Stimulated activated CD4-positive, alpha-beta T cell treated with anti-CD3 and anti-CD28 coated beads, Interleukin-12 subunit alpha, Interleukin-12 subunit beta, amount 100 ng/mL, for 4 hours (primary cell): ENCODE measurements at regions not wholly inside any gene's neighbourhood (a gene's known extent, or its start where the extent isn't known, plus 50 kb on each side); places are given as distances from the start of the nearest gene placed in this dataset.

Source experiments
- DNase-seq: peaks from one replicate; pipeline ENCODE4 v3.0.0-alpha.2; 2020

DNA sequence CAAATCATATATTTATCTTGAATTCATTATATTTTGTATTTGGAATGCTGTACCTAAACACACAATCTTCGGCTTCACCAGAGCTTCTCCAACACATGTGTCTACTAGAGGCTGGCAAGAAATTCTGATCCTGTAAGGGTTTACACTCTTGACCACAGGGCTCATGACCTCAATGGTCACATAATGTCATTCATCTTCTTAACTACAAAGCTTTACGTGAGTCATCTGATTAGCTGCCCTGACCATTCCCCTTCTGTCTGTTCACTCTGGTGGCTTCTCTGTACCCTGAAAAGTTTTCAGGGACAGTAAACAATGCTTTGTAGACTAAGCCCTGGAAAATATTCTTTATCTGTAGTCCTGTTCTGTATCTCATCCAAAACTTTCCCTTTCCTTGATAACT lies 423.9 kb downstream of the CMPK2 start:
- no peak for DNase-seq

DNA sequence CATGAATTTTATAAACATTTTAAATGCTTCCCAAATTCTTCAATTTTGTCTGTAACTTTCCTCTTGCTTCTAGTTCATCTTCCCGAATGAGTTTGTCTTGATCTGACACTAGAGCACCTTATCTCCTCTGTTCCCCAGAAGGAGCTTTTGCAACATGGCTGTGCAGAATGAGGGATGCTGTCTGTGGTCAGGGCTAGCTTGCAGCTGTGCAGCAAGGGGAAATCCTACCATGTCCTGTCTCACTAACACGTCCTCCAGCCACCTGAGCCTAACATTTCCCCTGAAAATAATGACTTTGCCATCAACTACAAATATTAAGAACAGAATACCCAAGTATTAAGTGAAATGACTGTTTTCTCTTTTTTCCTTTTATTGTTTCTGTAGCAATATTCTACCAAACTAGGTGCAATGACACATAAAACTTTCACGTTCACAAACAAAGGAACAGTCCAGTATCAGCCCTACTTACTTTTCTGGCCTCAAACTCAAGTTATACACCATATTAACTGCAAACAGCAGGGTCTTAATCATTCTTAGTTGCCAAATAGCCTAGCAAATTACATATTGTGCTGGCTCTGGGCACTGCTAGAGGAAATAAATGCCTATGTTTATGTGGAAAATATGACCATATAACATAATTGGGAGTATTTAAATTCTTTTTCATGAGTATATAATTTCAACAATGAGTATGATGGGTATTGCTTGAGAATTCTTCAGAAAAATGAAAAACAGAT lies 423.3 kb downstream of the CMPK2 start:
- DNase-seq, result no peak

DNA sequence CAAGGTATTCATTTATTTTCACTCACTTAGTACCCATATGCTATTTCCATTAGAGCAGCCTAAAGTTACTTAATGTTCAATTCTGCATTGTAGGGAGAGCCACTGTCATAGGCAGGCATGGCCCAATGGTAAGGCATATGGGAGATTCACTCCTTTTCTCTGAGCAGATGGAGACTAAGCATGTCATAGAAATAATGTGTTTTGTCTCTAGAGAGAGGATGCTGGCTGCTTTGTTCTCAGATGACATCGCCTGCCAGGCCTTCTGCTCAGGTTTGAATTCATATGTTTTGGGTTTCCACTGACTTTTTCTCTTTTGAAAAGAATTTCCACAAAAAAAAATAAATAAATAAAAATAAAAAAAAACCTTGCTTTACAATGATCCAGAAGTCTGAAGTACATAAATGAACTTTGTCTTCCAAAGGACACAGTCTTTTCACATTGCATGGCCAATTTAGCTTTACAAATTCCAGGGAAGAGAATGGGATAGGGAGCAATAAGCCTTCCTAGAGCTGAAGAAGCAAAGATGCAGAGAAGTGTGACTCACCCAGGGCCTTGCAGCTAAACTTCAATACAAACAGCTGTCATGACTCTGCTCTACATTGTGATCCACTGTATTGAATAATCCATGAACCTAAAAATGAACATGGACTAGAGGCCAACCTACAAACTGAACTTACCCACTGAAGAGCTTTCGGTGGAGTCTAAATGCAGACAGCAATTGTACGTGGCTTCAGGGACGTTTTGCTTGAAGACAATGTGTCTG lies 422.5 kb downstream of the CMPK2 start:
- no peak for DNase-seq

DNA sequence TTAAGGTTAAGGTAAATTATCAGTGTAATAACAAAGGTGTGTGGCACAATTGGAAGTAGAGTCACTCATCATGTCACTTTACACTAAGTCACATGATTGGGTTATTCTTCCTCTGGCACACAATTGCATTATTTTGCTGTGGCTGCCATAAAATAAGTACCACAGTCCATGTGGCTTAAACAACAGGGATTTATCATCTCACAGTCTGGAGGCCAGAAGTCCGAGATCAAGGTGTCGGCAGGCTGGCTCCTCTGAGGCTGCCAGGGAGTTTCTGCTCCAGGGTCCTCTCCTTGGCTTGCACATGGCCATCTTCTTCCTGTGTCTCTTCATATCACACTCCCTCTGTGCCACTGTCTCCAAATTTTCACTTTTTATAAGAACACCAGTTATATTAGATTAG lies 421.2 kb downstream of the CMPK2 start:
- DNase-seq, result no peak

DNA sequence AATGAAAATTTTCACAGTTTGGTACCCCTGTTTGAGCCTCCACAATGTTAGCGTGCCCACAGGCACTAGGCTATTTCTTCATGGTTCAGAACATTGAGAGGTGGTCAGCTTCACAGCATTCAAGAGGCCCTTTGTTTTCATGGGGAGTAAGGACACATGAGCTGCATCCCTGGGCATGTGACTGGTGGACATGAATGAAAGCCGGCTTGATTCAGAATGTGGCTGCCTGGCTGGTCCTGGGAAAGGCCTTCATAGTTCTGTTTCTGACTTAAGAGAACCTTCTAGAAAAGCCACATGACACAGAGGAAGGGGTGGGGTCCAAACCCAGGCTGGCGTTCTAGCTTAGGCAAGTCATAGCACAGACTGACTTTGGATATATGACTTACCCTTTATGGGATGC lies 420.6 kb downstream of the CMPK2 start:
- DNase-seq, result no peak

DNA sequence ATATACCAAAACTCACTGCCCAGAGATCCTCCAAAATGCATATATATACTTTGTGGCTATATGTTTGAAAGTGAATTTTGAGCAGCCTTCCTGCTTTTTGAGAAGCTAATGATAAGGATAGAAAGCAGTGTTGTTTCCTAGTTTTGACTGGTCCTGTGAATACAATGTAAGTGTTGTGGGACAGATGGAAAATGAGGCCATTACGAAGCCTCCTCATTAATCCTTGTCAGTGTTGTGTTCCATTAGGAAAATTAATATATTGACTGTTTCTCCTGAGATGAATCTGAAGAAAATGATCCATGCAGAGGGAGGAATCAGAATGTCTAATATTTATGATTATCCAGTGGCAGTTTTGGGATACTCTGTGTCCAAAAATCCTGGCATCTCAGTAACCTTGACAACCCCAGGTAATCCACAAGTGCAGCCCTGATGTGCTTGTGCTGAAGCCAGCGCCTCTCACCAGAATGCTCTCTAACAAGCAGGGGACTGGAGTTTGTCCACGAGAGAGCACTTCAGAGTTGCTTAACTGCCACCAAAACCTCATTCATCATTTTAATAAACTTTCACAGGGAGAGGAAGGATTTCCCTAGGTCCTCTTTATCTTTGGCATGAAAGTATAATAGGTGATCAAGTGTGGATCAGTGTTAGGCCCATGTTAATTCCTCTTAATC lies 418.6 kb downstream of the CMPK2 start:
- DNase-seq, result no peak

DNA sequence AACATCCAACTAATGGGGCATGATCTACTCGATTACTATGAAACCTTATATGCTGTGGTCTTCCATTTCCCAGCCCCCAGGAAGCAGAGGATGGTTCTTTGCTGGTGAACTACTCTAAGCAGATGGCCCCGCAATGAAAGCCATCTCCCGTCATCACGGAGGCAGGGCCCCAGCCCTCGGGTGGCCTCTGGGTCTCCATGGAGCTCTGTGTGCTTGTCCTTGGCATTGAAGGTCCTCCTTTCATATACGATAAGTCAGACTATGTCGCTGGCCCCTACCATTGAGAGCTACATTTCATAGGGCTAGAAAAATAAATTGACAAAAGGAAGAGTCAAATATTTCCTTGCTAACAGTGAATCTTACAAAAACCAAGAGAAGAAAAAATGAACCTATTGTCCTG lies 416.8 kb downstream of the CMPK2 start:
- DNase-seq, result no peak

DNA sequence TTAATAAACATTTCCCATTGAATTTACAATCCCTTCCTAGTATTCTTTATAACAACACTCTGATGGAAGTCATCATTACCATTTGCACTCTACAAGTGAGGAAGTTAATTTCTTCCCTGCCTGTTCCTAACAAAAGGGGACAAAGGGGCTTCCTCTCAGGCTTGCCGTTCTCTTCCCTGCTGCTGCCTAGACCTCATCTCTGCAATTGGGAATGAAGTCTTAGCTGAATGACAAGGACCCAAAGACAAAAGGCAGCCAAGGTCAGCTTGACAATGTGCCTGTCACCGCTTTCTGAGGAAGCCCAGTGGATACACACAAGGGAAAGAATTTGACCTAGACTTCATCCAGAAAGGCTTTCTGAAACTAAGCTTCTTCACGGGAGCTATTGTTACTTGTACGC lies 416.4 kb downstream of the CMPK2 start:
- no peak for DNase-seq

DNA sequence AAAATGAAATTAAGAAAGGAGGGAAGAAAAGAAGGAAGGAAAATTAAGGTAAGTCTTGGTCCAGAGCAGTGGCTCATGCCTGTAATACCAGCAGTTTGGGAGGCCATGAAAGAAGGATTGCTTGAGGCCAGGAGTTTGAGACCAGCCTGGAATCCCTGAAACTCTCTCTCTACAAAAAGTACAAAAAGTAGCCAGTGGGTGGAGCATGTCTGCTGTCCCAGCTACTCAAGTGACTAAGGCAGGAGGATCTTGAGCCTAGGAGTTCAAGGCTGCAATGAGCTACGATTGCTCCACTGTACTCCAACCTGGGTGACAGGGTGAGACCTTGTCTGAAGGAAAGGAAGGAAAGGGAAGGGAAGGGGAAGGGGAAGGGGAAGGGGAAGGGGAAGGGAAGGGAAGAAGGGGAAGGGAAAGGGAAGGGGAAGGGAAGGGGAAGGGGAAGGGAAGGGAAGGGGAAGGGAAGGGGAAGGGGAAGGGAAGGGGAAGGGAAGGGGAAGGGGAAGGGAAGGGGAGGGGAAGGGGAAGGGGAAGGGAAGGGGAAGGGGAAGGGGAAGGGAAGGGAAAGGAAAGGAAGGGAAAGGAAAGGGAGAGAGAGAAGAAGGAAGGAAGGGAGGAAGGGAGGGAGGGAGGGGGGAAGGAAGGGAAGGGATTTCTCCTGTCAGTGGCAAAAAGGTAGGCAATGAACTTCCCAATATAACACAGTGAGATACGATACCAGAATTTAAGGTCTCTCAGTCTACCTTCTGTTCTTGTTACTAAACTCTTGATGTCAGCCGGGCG lies 412.8 kb downstream of the CMPK2 start:
- no peak for DNase-seq

DNA sequence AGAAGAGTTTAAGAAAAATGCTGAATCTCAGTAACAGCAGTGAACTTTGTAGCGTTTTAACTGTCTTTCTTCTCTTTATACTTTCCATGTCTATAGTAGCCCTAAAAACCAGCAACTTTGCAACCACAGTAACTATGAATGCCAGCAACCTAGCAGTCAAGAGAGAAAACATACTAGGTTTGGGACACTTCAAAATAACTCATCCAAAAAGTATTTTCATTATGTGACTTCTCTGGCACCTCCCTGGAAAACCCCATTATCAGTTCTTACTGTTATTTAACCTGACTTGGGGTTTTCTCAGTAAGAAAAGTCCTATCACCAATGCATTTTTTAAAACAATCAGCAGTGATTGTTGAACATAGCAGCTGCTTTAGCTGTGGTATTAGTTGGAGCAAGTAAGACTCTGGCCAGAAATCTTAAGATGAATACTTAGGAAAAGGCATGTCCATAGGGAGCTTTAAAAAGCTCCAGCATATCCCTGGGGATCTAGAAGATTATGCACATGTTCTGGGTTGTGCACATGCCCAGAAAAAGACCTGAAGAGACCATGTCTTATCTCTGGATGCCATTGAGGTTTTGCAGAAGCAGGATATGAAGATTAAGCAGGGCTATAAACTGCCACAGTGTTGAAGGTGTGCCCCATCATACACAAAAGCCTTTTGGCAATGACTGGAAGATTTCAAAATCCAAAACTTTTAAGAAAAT lies 411.3 kb downstream of the CMPK2 start:
- DNase-seq, result no peak

DNA sequence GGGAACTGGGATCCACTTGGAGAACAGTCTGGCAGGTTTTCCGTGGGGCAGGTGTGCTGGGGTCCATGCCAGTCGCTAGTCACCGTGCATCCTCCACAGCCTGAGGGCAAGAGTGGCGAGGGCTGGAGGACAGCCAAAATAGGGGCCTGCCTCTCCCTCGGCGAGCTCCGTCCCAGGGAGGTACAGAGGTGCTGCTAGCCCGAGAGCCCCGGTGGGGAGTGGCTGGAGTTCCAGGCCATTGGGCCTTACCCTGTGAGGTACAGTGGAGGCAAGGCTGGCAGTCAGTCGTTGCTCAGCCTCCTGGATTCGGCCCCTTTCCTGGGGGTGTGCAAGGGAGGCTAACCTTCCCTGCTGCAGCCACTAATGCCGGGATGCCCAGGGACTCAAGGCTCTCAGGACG lies 406.6 kb downstream of the CMPK2 start:
- no peak for DNase-seq

DNA sequence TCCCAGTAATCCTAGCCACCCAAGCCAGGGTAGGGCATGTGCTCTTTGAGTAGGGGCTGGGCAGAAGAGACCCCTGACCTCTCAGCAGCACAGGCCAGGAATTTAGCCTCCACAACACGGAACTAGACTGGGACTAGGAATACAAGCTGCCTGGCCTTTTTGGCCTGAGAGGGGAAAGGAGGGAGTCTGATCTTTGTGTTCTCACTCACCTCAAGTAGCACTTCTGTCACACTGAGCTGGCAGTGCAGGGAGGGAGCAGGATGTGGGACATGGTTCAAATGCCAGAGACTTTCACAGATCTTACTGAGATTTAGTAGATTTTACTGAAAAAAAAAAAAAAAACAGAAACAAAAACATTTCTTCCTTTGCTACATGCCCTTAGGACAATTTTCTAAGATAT lies 395.2 kb downstream of the CMPK2 start:
- DNase-seq, result no peak

DNA sequence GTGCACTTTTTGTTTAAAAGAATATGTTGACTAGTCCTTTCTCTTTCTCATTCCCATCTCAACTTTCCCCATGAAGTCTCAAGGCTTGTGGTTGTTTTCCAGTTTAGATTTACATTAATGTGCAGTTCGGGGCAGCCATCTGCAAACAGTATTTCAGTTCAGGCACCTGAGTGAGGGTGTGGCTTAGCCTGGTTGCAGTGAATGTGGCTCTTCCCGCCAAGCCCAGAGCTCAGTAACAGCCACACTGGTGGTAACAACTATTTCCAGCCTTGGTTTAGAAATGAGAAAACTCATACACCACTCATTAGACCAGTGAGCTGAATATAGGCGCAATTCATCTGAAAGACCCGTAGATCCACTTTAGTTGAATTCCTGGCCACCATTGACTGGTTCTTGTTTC lies 394.3 kb downstream of the CMPK2 start:
- DNase-seq, result no peak

DNA sequence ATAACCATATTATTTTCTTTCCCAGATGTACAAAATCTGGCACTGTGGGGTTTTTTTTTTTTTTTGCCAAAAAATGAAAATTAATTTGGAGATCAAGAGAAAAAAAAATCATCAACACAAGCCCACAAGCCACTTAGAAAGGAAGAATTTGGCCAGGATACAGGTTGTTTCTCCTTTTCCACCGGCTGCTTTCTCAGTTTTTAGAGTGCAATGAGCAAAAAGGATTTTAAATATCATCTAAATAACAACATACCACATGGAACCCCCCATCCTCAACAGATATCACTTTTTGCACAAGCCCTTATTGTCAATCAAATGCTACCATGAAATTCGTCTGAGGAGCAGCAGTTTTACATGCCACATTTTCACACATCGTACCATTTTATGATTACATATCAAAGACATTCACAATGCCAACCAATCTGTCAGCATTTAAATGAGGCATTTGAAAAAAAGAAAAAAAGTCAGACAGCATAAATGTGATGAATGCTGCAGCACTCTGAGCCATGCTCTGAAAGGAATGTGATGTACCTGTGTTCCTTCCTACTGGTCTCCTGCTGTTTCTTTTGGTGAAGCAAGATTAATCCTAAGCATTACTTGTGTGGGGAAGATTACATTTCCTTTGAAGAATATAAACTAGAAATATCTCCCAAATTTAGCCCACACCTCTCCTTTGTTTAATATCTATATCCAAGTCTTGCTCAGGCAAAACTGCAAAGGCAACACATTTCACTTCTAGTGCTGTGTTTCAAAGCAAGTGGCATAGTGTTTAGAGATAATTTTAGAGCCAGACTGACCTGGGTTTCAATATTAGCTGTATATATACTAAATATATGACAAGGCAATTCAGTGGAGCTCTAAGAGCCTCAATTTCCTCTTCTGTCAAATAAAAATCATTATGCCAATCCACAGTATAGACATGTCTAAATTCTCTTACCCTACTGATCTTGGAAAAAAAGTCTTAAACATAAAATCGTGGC lies 391.3 kb downstream of the CMPK2 start:
- no peak for DNase-seq

DNA sequence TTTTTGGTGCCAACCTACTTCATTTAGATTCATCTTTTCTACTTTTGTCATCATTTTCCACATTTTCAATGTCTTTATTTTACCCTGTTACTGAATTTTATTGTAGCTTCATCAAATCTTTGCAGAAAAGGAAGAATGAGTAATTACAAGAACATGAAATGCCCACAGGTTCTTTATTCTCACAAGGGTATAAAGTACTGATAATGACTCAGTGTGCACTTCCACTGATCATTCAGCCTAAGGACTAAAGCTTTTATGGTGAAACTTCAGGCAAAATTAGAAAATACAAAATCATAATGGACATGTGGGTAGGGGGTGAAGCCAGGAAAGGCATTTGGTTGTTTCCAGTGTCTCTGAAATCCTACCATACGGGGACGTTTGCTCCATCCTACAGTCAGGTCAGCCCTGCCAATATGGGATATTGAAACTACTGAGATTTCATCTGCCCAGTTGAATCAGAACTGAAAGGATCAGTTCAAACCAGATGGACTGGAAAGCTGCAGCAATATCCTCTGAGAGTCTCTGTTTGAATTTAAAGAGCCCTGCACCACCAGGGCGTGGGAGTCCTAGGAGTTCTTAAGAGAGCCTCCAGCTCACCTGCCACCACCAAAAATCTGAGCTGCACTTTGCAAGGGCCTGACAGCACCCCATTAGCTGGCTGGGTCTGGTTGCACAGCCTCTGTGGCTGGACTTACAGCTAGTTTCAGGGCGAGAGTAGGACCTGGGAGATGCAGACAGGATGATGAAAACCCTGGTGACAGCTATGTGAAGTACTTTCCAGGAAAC lies 390.4 kb downstream of the CMPK2 start:
- no peak for DNase-seq

DNA sequence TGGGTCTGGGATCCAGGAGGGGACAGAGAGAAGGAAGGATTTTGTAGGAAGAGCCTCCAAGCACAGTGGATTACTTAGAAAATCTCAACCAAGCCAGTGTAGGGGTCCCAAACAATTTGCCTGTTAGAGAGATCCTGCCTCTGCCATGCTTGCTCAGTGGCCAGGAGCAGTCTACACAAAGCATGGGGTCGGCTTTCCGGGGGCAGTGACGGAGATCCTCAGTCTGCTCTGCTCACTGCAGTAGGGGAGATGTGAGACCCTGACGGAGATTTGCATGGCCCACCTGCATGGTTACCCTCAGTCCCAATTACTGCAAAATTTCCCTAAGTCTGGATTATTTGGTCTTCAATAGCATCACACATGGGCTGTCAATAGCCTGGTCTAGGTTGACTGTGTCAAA lies 385.2 kb downstream of the CMPK2 start:
- DNase-seq, result no peak

DNA sequence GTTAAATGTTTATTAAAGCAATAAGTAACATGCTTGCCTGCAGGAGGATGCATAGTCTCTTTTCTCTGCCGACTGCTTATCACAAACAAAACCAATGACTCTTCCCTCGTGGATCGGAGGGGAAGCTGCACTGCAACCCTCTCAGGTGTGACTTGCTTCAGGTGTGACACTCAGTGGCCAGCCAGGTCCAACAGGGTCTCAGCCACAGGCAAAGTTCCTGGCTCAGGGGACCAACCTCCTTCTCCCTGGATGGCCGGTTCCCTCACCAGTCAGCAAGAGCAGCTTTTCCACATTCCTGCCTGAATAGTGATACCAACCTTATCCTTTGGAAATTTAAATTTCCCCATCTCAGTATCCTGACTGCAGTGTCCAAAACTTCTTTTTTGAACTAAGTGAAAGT lies 383.5 kb downstream of the CMPK2 start:
- DNase-seq, result no peak

DNA sequence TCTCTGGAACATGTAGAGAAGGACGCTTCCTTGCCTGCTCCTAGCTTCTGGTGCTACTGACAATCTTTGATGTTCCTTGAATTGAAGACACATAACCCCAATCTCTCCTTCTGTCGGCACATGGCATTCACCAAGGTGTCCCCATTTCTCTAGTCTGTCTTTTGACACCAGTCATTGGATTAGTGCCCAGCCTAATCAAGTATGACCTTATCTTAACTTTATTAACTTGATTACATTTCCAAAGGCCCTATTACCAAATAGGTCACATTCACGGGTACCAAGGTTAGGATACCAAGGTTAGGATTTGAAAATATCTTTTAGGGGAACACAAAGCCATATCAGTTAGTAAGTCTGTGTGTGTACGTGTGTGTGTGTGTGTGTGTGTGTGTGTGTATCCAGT lies 377.9 kb downstream of the CMPK2 start:
- DNase-seq, result no peak

DNA sequence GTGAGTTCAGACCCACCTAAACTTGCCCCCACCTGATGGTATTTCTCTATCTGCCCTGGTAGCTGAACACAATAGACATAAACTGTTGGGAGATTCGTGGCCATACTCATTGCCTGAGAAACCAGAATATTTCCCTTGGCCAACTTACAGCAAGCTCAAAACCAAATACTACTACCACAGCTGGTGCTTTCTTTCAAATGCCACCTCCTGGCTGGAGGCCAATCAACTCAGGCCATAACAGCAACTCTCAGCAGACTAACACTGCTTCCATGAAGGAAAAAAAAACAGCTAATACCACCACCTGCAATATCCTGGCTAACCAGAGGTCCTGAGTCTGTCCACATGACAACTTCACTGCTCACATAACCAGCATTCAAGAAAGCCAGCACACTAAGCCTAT lies 373.1 kb downstream of the CMPK2 start:
- no peak for DNase-seq

DNA sequence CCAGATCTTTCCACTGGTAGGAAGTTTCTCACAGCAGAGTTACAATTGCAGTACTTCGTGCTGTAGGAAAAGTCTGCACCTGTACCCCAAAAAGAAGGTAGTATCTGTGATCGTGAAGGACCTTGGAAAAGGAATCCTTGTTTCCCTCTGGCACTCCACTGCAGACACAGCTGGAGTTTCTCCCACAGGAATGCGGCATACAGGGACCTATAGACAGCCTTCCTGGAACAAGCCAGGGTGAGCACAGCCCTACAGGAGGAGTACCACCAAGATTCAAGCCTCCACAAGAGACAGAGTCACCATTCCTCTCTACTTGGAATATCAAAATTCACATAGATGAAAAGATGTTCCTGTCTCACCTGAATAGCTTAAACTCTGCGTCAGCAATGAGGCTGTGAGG lies 372.4 kb downstream of the CMPK2 start:
- DNase-seq, result no peak

DNA sequence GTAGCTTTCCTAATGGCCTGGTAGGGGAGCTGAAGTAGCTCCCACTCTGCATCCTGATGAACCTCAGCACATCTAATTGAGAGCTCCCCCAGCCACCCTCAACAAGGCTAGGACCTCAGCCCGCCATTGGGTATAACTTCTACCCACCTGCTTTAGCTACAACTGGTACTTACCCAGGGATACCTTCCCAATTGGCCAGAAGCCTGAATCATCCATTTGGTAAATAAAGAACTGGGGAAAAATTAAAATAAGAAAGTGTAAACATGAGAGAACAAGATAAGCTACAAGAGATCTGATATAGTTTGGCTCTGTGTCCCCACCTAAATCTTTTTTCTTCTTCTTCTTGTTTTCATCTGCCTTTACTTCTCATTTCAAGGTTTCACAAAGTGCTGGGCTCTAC lies 372.0 kb downstream of the CMPK2 start:
- no peak for DNase-seq
